GM13976 (cell line): ENCODE measurements at regions not wholly inside any gene's neighbourhood (a gene's known extent, or its start where the extent isn't known, plus 50 kb on each side); places are given as distances from the start of the nearest gene placed in this dataset.

Experiments
- DNase-seq: peaks from one replicate; pipeline ENCODE4 v3.0.0; 2012; ENCODE audit warnings: low spot score
- in situ Hi-C: fragments of 300-500 bp; cut with MboI; formaldehyde crosslinking; loops from one replicate; pipeline ENCODE4 v1.12.0; 2022; ENCODE audit warnings: low sequenced_read_pairs, mixed read lengths, inconsistent platforms; ENCODE audit not compliant: unreplicated experiment
- TF ChIP-seq, protein P1 (sequence below): IDR thresholded peaks from 2 replicates; pipeline ENCODE4 v1.5.1; 2012; ENCODE audit warnings: borderline replicate concordance, mild to moderate bottlenecking; ENCODE audit not compliant: insufficient read depth; ENCODE audit errors: extremely low read depth, missing control alignments, control extremely low read depth

DNA sequence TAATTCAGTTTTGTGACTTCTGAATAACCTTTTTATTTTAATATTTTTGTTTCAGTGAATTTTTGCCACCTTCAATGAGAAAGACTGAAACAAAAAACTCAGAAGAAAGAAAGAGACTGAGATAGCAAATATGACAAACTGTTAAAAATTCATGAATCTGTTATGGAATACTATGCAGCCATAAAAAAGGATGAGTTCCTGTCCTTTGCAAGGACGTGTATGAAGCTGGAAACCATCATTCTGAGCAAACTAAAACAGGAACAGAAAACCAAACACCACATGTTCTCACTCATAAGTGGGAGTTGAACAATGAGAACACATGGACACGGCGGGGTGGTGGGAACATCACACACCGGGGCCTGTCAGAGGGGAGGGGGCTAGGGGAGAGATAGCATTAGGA lies 193.4 kb upstream of the FGGY start:
- DNase-seq, result no peak
- TF ChIP-seq, protein P1, sequence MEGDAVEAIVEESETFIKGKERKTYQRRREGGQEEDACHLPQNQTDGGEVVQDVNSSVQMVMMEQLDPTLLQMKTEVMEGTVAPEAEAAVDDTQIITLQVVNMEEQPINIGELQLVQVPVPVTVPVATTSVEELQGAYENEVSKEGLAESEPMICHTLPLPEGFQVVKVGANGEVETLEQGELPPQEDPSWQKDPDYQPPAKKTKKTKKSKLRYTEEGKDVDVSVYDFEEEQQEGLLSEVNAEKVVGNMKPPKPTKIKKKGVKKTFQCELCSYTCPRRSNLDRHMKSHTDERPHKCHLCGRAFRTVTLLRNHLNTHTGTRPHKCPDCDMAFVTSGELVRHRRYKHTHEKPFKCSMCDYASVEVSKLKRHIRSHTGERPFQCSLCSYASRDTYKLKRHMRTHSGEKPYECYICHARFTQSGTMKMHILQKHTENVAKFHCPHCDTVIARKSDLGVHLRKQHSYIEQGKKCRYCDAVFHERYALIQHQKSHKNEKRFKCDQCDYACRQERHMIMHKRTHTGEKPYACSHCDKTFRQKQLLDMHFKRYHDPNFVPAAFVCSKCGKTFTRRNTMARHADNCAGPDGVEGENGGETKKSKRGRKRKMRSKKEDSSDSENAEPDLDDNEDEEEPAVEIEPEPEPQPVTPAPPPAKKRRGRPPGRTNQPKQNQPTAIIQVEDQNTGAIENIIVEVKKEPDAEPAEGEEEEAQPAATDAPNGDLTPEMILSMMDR, result no peak
- in situ Hi-C loops, result no loop called here

DNA sequence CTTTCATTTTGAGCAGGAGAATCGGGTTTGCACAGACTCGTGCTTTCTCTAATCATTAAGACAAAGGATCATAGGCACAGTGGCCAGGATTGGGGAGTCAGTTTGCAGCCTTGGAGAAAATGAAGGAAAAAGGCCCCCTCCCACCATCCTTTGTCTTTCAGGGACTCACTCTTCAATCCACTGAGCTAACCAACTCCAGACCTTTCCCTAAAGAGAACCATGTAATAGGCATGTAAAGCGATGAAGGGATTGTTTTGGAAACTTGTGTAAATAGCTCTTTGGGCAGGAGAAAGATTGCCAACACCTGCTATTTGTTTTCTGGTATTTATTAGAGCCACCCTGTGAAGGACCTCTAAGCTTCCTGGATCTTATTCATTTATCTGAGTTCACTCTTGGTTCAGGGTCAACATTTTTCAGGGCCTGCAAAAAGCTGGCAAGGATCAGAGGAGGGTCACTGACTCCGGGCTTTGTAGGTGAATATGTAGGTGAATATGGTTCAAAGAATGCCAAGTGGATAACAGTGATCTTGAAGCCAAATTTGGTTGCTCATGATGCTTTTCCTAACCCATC lies 192.6 kb upstream of the FGGY start:
- DNase-seq, result no peak
- in situ Hi-C loops, result no loop called here
- TF ChIP-seq, protein P1, result no peak

DNA sequence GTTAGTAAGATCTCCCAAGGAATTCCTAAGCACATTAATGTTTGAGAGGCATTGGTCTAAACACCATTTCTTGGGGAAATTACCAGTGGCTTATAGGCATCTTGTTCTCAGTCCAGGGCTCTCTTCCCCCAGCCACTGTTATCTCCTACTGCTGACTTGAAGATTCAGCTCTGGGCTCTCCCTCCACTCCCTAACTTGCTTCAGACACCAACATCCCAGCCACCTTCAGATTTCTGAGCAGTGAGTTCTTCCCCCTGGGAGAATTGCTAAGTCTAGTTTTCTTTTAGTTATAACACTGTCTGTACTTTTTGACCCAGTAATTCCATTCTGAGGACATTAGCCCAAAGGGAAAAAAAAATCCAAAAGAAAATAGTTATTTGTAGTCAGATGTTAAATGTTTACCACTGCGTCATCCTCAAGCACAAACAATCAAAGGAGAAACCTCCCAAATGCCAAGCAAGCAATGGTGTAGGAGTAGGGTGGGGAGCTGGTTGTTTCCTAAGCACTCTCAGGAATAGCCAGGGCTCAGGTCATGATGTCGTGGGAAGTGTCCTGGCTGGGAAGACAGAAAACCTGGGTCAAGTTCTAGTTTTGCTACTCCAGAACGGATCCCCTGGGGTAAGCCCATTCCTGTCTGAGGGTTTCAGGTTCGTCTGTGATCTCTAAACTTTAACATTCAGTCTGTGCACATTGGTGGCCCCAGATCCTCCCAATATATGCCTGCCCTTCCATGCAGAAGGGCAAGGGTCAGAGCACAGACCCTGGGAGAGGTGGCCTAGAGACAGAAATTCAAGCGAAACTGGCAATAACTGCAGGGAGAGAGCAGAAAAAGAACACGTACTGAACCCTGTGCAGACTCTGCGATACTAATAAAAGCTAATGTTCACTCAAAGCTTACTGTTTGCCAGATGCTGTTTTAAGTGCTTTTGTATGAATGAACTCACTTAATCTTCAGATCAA lies 191.1 kb upstream of the FGGY start:
- in situ Hi-C loops, result no loop called here
- TF ChIP-seq, protein P1, result no peak
- DNase-seq, result no peak

DNA sequence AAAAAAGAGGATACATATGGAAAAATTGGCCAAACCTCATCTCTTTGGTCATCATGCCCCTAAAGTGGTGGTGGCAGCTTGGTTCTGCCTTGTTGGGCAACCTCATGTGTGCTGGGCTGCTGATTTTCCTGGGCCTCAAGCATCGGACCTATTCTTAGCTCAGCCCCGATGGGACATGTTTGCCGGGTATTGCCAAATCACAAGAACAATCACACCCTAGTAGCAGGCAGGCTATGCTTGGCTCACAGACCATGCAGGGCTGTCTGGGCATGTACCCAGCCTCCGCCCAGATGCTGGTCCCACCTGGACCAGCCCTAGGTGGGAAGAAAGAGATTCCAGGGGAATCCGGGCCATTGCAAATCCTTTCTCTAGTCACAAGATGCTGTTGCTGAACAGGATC lies 189.4 kb upstream of the FGGY start:
- in situ Hi-C loops, result no loop called here
- TF ChIP-seq, protein P1, result no peak
- no peak for DNase-seq

DNA sequence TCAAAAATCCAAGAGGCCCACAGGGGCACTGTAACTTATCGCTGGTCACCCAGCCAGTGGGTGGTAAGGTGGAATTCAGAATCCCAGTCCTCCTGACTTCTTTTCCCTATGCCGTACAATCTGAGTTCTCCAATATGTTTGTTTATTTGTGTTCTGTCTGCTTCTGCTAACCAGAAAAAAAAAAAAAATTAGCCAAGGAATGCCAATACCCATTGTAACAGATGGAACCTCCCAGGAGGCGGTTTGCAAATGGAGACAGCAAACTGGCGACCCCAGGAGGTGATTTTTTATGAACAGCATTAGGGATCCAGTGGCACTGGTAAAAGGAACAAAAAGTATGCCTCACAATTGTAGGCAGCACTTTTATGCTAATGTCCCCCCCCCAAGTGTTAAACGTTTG lies 189.0 kb upstream of the FGGY start:
- TF ChIP-seq, protein P1, result no peak
- DNase-seq, result no peak
- in situ Hi-C loops, result no loop called here

DNA sequence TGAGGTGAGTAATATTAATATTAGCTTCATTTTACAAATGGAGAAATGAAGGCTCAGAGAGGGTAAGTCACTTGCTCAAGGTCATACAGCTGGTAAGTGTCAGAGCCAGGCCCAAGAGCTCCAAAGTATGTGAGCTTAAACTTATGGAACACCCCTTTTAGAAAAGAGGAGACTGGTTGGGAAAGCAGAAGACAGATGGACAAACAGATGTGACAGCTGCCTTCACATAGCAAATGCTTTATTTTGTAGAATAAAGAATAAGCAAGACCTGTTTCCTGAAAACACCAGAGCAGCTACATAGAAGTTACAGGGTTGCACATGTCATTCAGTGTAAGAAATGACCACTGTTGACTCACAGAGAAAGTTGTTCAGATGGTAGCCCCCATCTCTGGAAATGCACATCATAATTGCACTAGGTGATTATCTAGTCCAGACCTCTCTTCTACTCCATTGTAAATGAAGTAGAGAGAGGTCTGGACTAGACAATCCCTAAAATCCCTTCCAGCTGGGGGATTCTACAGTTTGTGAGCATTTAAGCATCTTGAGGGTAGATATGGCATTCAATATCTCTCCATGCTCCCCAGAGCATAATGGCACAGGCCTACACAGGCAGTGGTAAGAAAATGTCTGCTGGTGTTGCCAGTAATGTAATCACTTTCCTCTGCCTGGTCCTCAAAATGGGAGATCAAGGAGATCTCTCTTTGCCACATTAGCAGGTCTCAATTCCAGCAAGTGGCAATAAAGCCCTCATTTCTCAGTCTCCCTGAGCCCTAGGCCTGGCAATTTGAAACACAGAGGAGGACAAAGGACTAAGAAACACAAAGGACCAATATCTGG lies 188.2 kb upstream of the FGGY start:
- in situ Hi-C loops, result no loop called here
- TF ChIP-seq, protein P1, result no peak
- no peak for DNase-seq
